ENCODE measurements at regions not wholly inside any gene's neighbourhood (a gene's known extent, or its start where the extent isn't known, plus 50 kb on each side); places are given as distances from the start of the nearest gene placed in this dataset.
A peak's percentile ranks its signal among the peaks of the same experiment; 100 is the strongest.

DNA sequence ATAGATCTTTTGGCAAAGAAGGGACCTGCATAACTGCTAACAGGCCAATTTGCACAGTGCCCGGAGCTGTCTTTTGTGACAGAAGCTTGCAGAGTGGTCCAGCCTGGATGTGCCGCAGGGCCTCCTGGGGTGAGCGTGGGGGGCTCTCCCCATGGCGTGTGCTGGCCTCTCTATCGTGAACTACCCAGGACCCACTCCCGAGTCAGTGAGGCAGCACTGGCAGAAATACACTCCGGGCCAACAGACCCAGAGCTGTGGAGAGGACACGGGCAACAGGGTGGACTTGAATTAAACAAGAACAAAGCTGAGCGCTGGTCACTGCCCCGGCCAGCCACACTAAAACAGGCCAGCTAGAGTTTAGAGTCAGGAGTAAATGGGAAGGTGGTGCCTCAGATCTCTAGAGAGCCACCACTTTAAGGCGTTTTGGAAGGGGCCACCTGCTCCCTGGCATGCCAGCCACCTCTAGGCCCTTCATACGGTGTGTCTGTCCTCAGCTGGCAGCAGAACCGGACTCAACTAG, 152.1 kb downstream of the KLF13 start:
- no peak overlapping the region for H3K4me3 ChIP-seq (ENCODE audit: low read depth, low read length)
- TF ChIP-seq, protein P1, sequence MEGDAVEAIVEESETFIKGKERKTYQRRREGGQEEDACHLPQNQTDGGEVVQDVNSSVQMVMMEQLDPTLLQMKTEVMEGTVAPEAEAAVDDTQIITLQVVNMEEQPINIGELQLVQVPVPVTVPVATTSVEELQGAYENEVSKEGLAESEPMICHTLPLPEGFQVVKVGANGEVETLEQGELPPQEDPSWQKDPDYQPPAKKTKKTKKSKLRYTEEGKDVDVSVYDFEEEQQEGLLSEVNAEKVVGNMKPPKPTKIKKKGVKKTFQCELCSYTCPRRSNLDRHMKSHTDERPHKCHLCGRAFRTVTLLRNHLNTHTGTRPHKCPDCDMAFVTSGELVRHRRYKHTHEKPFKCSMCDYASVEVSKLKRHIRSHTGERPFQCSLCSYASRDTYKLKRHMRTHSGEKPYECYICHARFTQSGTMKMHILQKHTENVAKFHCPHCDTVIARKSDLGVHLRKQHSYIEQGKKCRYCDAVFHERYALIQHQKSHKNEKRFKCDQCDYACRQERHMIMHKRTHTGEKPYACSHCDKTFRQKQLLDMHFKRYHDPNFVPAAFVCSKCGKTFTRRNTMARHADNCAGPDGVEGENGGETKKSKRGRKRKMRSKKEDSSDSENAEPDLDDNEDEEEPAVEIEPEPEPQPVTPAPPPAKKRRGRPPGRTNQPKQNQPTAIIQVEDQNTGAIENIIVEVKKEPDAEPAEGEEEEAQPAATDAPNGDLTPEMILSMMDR (IDR thresholded peaks at IDR 0.05; ENCODE audit: insufficient read depth, low read depth, low read length), result no peak
- DNase-seq (ENCODE audit: low read depth), result no peak

DNA sequence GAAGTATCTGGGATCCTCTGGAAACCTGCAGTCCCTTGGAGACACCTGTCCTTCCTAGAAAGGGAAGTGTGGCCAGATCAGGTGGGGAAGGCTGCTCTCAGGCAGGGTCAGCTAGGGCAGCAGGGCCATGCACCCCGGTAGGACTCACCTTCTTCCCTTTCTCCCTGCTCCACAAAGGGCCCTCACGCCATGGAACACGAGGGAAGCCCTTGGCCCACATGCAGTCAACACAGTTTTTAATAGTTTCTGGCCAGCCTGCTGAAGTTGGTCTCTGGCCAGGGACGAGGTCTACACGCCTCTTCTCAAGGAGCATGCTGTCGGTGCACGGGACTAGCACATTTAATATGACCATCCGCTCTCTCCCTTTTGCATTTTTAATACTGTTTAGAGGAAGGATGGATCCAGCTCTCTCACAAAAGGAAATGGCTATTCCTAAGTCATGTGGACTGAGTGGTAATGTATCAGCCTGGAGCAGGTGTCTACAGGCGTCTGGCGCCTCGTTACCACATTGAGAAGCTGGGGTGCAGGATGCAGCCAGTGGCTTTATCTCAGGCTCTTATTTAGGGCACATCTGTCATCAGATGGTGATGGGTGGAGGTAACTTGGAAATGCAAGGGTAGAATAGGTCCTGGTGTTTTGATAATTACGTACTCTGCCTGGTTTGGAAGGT, 153.9 kb downstream of the KLF13 start:
- TF ChIP-seq, protein P1 (IDR thresholded peaks at IDR 0.05; ENCODE audit: insufficient read depth, low read depth, low read length), result no peak
- DNase-seq (ENCODE audit: low read depth), result no peak
- H3K4me3 ChIP-seq (ENCODE audit: low read depth, low read length), result no peak overlapping the region

DNA sequence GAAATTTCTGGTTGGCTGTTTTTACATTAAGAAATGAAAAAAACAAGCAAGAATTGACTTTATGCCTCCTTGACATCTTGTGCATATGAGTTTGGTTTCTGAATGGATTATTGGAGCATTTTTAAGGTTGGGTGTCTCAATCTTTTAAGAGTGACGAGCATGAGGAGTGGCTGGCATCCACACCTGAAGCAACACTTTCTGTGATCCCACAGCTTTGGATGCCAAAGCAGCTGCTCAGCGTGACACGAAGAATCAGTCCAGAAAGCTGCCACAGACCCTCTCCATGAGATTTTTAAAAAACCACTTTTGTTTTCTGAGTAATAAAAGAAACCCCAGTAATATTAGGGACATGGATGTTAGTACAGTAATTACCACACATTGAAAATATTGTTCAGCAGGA, 154.5 kb downstream of the KLF13 start:
- DNase-seq (ENCODE audit: low read depth), result no peak
- TF ChIP-seq, protein P1 (IDR thresholded peaks at IDR 0.05; ENCODE audit: insufficient read depth, low read depth, low read length), result no peak
- no peak overlapping the region for H3K4me3 ChIP-seq (ENCODE audit: low read depth, low read length)

DNA sequence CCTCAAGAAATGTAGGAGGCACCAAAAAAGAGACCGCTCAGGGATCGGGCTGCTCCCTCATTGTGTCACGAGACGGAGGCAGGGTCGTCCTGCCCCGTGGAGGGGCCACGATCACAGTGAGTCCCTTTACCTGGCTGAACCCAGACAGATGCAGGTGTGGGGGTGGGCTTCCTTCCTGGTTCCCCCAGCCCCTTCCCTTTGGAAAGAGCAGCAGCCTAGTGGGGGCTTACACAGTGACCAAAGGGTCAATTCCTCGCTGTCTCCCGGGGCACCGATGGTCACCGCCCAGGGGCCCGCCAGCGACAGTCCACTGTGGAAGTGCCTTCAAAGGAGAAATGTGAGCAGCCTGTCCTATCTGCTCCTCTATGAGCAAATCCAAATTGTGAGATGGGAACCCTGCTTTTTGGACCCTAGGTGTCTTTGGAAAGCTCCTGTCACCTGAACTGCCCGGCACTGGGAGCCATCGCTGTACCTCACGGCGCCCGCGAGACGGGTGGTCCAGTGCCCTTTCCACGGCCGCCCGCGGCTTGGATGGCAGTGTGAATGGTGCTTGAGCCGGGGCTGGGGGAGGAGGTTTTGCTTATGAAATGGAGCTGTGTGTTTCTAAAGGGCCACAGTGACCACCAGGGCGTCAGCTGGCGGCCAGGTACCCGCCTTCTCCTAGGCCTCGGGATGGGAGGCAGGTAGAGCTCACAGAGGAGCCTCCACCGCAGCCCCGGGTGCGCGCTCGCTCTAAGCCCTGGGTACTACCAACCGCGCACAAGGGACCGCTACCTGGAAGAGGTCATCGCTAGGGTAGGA, 155.7 kb downstream of the KLF13 start:
- no peak for DNase-seq (ENCODE audit: low read depth)
- TF ChIP-seq, protein P1 (IDR thresholded peaks at IDR 0.05; ENCODE audit: insufficient read depth, low read depth, low read length), result no peak
- H3K4me3 ChIP-seq (ENCODE audit: low read depth, low read length), result no peak overlapping the region

DNA sequence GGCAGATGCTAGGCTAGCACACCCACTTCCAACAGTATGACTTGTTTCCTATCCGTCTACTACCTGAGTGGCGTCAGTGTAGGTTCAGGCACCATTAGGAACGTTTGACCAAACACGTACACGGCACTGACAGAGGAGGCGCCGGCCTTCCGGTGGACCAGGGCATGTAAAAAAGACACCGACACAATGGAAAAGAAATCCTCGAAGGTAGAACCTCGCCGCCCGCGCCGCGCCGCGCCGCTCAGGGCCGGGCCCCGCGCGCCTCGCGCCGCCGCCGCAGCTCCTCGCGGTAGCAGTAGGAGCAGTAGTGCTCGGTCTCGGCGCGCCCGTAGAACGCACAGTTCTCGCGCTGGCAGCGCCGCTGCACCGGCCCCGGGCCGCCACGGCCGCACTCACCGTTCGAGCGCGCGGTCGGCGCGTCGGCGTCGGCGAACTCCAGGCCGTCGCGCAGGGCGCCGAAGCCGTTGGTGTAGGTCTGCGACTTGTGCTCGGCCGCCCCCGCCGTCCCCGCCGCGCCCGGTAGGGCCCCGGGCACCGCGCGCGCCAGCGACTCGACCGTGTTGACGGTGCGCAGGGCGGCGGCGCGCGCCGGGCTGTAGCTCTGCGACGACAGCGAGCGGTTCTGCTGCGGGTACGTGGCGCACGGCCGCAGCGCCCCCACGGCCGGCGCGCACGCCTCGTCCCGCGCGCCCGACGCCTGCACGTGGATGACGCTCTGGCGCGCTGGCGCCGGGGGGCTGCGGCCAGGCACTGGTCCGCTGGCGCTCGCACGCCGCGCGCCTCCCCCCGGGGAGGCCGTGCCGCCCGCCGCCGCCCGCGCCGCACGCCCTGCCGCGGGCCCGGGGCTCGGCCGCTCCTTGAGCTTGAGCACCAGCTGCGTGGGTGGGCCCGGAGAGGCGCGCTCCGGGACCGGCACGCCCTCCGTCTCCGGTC, 156.7 kb downstream of the KLF13 start:
- TF ChIP-seq, protein P1 (IDR thresholded peaks at IDR 0.05; ENCODE audit: insufficient read depth, low read depth, low read length), result no peak
- peak; percentile 17 for DNase-seq (ENCODE audit: low read depth)
- H3K4me3 ChIP-seq (ENCODE audit: low read depth, low read length), result no peak overlapping the region

Measured in fibroblast of villous mesenchyme (primary cell).